SK-N-SH (cell line): ENCODE measurements at regions not wholly inside any gene's neighbourhood (a gene's known extent, or its start where the extent isn't known, plus 50 kb on each side); places are given as distances from the start of the nearest gene placed in this dataset.

ENCODE experiments used
- CTCF ChIA-PET: fragments of 300-600, 350-600 bp; formaldehyde crosslinking; extraction: SDS; loops from one replicate; lab custom pipeline; 2021; lab: Yijun Ruan, JAX
- POLR2A ChIA-PET: fragments of 350-600 bp; sonication (Branson Sonifier 250); formaldehyde crosslinking; extraction: SDS; loops from one replicate; lab custom pipeline; 2020; ENCODE audit warnings: antibody characterized with exemption, inconsistent platforms; lab: Yijun Ruan, JAX
- DNase-seq: peaks from one replicate; pipeline ENCODE4 v3.0.0; 2012
- H2AFZ ChIP-seq: fragments of 200-600 bp; sonication (generic); 2 replicates; pipeline ENCODE4 v1.8.1; 2016; ENCODE audit warnings: antibody characterized with exemption, mild to moderate bottlenecking, low read depth
- H3F3A ChIP-seq: fragments of 200-600 bp; sonication (generic); replicated peaks from 2 replicates; pipeline ENCODE3; 2016; ENCODE audit warnings: antibody characterized with exemption, mild to moderate bottlenecking; ENCODE audit not compliant: insufficient read depth
- H3K27ac ChIP-seq, 2 experiments: fragments of 200-500 bp in 1 of 2; fragments of 200-600 bp in 1 of 2; sonication (Bioruptor generic) in 1 of 2; sonication (generic), shearing (Covaris generic) in 1 of 2; 2 replicates each; pipeline versions ENCODE4 v1.5.1 to v1.6.1; 2014 to 2016; ENCODE audit warnings: low read depth in 2 of 2, inconsistent platforms in 1 of 2, low read length in 1 of 2, mild to moderate bottlenecking in 1 of 2, mixed read lengths in 1 of 2
- H3K27me3 ChIP-seq: fragments of 200-600 bp; sonication (generic), shearing (Covaris generic); 2 replicates; pipeline ENCODE4 v1.6.1; 2016; ENCODE audit warnings: mixed run types; ENCODE audit not compliant: insufficient read depth
- H3K36me3 ChIP-seq, 2 experiments: fragments of 200-500 bp in 1 of 2; fragments of 200-600 bp in 1 of 2; sonication (Bioruptor generic) in 1 of 2; sonication (generic) in 1 of 2; replicated peaks in 1 of 2; 2 replicates each; pipeline versions ENCODE3 to v1.5.1; 2014 to 2016; ENCODE audit warnings: low read length in 1 of 2, mild to moderate bottlenecking in 1 of 2; ENCODE audit not compliant: insufficient read depth in 2 of 2, control insufficient read depth in 1 of 2
- H3K4me1 ChIP-seq, 2 experiments: fragments of 200-500 bp in 1 of 2; fragments of 200-600 bp in 1 of 2; sonication (Bioruptor generic) in 1 of 2; sonication (generic), shearing (Covaris generic) in 1 of 2; 2 replicates each; pipeline versions ENCODE4 v1.5.1 to v1.6.1; 2014 to 2016; ENCODE audit warnings: low read depth in 1 of 2, low read length in 1 of 2, mixed run types in 1 of 2; ENCODE audit not compliant: insufficient read depth in 2 of 2, control insufficient read depth in 1 of 2
- H3K4me2 ChIP-seq: fragments of 200-600 bp; sonication (generic), shearing (Covaris generic); 2 replicates; pipeline ENCODE4 v1.6.1; 2017; ENCODE audit warnings: mixed run types
- H3K4me3 ChIP-seq, 2 experiments: fragments of 200-500 bp in 1 of 2; fragments of 200-600 bp in 1 of 2; sonication (Bioruptor generic) in 1 of 2; sonication (generic), shearing (Covaris generic) in 1 of 2; 2 replicates each; pipeline versions ENCODE4 v1.5.1 to v1.8.1; 2014 to 2016; ENCODE audit warnings: low read depth in 2 of 2, inconsistent platforms in 1 of 2, low read length in 1 of 2, mild to moderate bottlenecking in 1 of 2, mixed read lengths in 1 of 2, moderate library complexity in 1 of 2
- H3K79me2 ChIP-seq: fragments of 200-600 bp; sonication (generic); 2 replicates; pipeline ENCODE4 v1.8.1; 2017; ENCODE audit warnings: mild to moderate bottlenecking; ENCODE audit not compliant: insufficient read depth
- H3K9ac ChIP-seq: fragments of 200-600 bp; sonication (generic); 2 replicates; pipeline ENCODE4 v1.6.1; 2017; ENCODE audit warnings: mixed run types
- H3K9me2 ChIP-seq: fragments of 200-600 bp; sonication (generic); 2 replicates; pipeline ENCODE4 v1.6.1; 2017; ENCODE audit warnings: mixed run types
- H3K9me3 ChIP-seq: fragments of 200-600 bp; sonication (generic); 2 replicates; pipeline ENCODE4 v1.6.1; 2017; ENCODE audit warnings: mixed run types, mild to moderate bottlenecking, moderate library complexity
- H4K20me1 ChIP-seq: fragments of 200-600 bp; sonication (generic); 2 replicates; pipeline ENCODE4 v1.6.1; 2017; ENCODE audit warnings: mild to moderate bottlenecking, mixed run types; ENCODE audit not compliant: insufficient read depth
- CHD2 ChIP-seq: fragments of 150-350 bp; IDR thresholded peaks from 2 replicates; pipeline ENCODE4 v1.6.1; 2018; ENCODE audit warnings: low read length; ENCODE audit not compliant: partially characterized antibody
- MXI1 ChIP-seq: IDR thresholded peaks from 2 replicates; pipeline ENCODE4 v1.6.1; 2012; ENCODE audit warnings: mild to moderate bottlenecking, low read depth, low read length, improper control_type of control experiment
- NRF1 ChIP-seq: IDR thresholded peaks from 2 replicates; pipeline ENCODE4 v1.6.1; 2012; ENCODE audit warnings: low read depth, mild to moderate bottlenecking, low read length
- RAD21 ChIP-seq: IDR thresholded peaks from 2 replicates; pipeline ENCODE4 v1.6.1; 2012; ENCODE audit warnings: mild to moderate bottlenecking, low read length
- RFX5 ChIP-seq: IDR thresholded peaks from 2 replicates; pipeline ENCODE4 v1.6.1; 2012; ENCODE audit warnings: mild to moderate bottlenecking, improper control_type of control experiment, low read length
- SIN3A ChIP-seq: IDR thresholded peaks from 2 replicates; pipeline ENCODE4 v1.6.1; 2012; ENCODE audit warnings: low read depth, mild to moderate bottlenecking, low read length, moderate library complexity, borderline replicate concordance
- WGBS: methylation state at CpG from one replicate; pipeline ENCODE4 v1.1.6; 2017; ENCODE audit warnings: low lambda C conversion rate; 5-methylcytosine and 5-hydroxymethylcytosine counted together
- TF ChIP-seq, protein P1 (sequence below): IDR thresholded peaks from 2 replicates; pipeline ENCODE4 v1.4.0; 2012; ENCODE audit warnings: low read depth
- TF ChIP-seq, protein P2 (sequence below): IDR thresholded peaks from 2 replicates; pipeline ENCODE4 v1.4.0; 2012; ENCODE audit warnings: low read depth, borderline replicate concordance
- TF ChIP-seq, protein P3 (sequence below): IDR thresholded peaks from 2 replicates; pipeline ENCODE4; 2012
- TF ChIP-seq, protein P4 (sequence below): IDR thresholded peaks from 2 replicates; pipeline ENCODE4 v1.6.1; 2012; ENCODE audit warnings: mild to moderate bottlenecking, low read depth, low read length, moderate library complexity
- TF ChIP-seq, protein P5 (sequence below): fragments of 200-600 bp; sonication (generic); IDR thresholded peaks from 2 replicates; pipeline ENCODE4 v1.6.1; 2017; ENCODE audit warnings: antibody characterized with exemption, mild to moderate bottlenecking, moderate library complexity
- TF ChIP-seq, protein P6 (sequence below): IDR thresholded peaks from 2 replicates; pipeline ENCODE4 v1.4.0; 2012; ENCODE audit warnings: low read depth, borderline replicate concordance

DNA sequence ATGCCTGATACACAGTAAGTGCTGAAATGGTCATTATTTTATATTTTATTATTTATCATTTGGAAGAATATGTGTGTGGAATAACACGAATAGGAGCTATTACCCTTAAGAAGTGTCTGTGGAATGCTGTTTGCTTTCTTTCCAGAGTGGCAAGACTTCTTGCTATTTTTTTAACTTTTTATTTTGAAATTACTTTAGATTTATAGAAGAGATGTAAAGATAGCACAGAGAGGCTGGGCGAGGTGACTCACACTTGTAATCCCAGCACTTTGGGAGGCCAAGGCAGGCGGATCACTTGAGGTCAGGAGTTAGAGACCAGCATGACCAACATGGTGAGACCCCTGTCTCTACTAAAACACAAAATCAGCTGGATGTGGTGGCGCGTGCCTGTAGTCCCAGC, 58.9 kb upstream of the PAX6 start:
- no peaks in the 10 kb centered on the region for H3F3A ChIP-seq
- no peaks in the 10 kb centered on the region for H4K20me1 ChIP-seq
- no peaks in the 10 kb centered on the region for H3K9me2 ChIP-seq
- WGBS: 41% methylated on average over 5 of the region's 5 CpGs
- CTCF ChIA-PET: interaction anchor here (1.0 to 3.8 kb wide), 16 partner anchors 23 to 765 kb away, joined by 3 to 43 read pairs (median 4); partner anchors contain the start of genes DCDC1 and DNAJC24
- H3K4me3 ChIP-seq: no peak overlapping the region
- H3K79me2 ChIP-seq: no peaks in the 10 kb centered on the region
- no peak overlapping the region for H3K4me2 ChIP-seq
- no peak for DNase-seq
- H3K9ac ChIP-seq: no peak overlapping the region
- peaks cover 6% of the 10 kb centered on the region; the same call in 1 of the 2 replicates for H3K27me3 ChIP-seq
- H3K4me1 ChIP-seq: 0 out of 4 replicates have a peak, but pooled peaks cover 0 to 3% of the 10 kb centered on the region in 2 experiments
- H3K36me3 ChIP-seq: no peaks in the 10 kb centered on the region
- POLR2A ChIA-PET: no interaction called here
- no peak overlapping the region for H2AFZ ChIP-seq
- H3K9me3 ChIP-seq: no peaks in the 10 kb centered on the region
- no peak overlapping the region for H3K27ac ChIP-seq
- TF ChIP-seq, protein P1, sequence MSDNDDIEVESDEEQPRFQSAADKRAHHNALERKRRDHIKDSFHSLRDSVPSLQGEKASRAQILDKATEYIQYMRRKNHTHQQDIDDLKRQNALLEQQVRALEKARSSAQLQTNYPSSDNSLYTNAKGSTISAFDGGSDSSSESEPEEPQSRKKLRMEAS: no peak
- TF ChIP-seq SIN3A (no peak), NRF1 (no peak), MXI1 (no peak), RFX5 (no peak), CHD2 (no peak), RAD21 (no peak)
- TF ChIP-seq, protein P2, sequence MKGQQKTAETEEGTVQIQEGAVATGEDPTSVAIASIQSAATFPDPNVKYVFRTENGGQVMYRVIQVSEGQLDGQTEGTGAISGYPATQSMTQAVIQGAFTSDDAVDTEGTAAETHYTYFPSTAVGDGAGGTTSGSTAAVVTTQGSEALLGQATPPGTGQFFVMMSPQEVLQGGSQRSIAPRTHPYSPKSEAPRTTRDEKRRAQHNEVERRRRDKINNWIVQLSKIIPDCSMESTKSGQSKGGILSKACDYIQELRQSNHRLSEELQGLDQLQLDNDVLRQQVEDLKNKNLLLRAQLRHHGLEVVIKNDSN: no peak
- TF ChIP-seq, protein P3, sequence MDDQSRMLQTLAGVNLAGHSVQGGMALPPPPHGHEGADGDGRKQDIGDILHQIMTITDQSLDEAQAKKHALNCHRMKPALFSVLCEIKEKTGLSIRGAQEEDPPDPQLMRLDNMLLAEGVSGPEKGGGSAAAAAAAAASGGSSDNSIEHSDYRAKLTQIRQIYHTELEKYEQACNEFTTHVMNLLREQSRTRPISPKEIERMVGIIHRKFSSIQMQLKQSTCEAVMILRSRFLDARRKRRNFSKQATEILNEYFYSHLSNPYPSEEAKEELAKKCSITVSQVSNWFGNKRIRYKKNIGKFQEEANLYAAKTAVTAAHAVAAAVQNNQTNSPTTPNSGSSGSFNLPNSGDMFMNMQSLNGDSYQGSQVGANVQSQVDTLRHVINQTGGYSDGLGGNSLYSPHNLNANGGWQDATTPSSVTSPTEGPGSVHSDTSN: no peak
- TF ChIP-seq, protein P4, sequence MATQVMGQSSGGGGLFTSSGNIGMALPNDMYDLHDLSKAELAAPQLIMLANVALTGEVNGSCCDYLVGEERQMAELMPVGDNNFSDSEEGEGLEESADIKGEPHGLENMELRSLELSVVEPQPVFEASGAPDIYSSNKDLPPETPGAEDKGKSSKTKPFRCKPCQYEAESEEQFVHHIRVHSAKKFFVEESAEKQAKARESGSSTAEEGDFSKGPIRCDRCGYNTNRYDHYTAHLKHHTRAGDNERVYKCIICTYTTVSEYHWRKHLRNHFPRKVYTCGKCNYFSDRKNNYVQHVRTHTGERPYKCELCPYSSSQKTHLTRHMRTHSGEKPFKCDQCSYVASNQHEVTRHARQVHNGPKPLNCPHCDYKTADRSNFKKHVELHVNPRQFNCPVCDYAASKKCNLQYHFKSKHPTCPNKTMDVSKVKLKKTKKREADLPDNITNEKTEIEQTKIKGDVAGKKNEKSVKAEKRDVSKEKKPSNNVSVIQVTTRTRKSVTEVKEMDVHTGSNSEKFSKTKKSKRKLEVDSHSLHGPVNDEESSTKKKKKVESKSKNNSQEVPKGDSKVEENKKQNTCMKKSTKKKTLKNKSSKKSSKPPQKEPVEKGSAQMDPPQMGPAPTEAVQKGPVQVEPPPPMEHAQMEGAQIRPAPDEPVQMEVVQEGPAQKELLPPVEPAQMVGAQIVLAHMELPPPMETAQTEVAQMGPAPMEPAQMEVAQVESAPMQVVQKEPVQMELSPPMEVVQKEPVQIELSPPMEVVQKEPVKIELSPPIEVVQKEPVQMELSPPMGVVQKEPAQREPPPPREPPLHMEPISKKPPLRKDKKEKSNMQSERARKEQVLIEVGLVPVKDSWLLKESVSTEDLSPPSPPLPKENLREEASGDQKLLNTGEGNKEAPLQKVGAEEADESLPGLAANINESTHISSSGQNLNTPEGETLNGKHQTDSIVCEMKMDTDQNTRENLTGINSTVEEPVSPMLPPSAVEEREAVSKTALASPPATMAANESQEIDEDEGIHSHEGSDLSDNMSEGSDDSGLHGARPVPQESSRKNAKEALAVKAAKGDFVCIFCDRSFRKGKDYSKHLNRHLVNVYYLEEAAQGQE: no peak
- TF ChIP-seq, protein P5, sequence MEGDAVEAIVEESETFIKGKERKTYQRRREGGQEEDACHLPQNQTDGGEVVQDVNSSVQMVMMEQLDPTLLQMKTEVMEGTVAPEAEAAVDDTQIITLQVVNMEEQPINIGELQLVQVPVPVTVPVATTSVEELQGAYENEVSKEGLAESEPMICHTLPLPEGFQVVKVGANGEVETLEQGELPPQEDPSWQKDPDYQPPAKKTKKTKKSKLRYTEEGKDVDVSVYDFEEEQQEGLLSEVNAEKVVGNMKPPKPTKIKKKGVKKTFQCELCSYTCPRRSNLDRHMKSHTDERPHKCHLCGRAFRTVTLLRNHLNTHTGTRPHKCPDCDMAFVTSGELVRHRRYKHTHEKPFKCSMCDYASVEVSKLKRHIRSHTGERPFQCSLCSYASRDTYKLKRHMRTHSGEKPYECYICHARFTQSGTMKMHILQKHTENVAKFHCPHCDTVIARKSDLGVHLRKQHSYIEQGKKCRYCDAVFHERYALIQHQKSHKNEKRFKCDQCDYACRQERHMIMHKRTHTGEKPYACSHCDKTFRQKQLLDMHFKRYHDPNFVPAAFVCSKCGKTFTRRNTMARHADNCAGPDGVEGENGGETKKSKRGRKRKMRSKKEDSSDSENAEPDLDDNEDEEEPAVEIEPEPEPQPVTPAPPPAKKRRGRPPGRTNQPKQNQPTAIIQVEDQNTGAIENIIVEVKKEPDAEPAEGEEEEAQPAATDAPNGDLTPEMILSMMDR: no peak
- TF ChIP-seq, protein P6, sequence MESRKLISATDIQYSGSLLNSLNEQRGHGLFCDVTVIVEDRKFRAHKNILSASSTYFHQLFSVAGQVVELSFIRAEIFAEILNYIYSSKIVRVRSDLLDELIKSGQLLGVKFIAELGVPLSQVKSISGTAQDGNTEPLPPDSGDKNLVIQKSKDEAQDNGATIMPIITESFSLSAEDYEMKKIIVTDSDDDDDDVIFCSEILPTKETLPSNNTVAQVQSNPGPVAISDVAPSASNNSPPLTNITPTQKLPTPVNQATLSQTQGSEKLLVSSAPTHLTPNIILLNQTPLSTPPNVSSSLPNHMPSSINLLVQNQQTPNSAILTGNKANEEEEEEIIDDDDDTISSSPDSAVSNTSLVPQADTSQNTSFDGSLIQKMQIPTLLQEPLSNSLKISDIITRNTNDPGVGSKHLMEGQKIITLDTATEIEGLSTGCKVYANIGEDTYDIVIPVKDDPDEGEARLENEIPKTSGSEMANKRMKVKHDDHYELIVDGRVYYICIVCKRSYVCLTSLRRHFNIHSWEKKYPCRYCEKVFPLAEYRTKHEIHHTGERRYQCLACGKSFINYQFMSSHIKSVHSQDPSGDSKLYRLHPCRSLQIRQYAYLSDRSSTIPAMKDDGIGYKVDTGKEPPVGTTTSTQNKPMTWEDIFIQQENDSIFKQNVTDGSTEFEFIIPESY: no peak
